Erythroblast (primary cell): ENCODE measurements at regions not wholly inside any gene's neighbourhood (a gene's known extent, or its start where the extent isn't known, plus 50 kb on each side); places are given as distances from the start of the nearest gene placed in this dataset.
A peak's percentile ranks its signal among the peaks of the same experiment; 100 is the strongest.

Experiments used
- GATA1 ChIP-seq: IDR thresholded peaks from 2 replicates; pipeline ENCODE4 v1.6.1; 2011; ENCODE audit warnings: low read depth, mild to moderate bottlenecking, control low read depth, low read length, moderate library complexity
- POLR2A ChIP-seq: IDR thresholded peaks from 2 replicates; pipeline ENCODE4 v1.6.1; 2011; ENCODE audit warnings: mild to moderate bottlenecking, low read length

GRCh38 chr12:92403210-92404175 is 257.8 kb upstream of the BTG1 start:
- TF ChIP-seq POLR2A = no peak
- peak; percentile 87 for TF ChIP-seq GATA1
